SK-N-SH (cell line): ENCODE measurements at regions not wholly inside any gene's neighbourhood (a gene's known extent, or its start where the extent isn't known, plus 50 kb on each side); places are given as distances from the start of the nearest gene placed in this dataset.

Experiments used
- CTCF ChIA-PET: fragments of 300-600, 350-600 bp; formaldehyde crosslinking; extraction: SDS; loops from one replicate; lab custom pipeline; 2021; lab: Yijun Ruan, JAX
- POLR2A ChIA-PET: fragments of 350-600 bp; sonication (Branson Sonifier 250); formaldehyde crosslinking; extraction: SDS; loops from one replicate; lab custom pipeline; 2020; ENCODE audit warnings: antibody characterized with exemption, inconsistent platforms; lab: Yijun Ruan, JAX
- DNase-seq: peaks from one replicate; pipeline ENCODE4 v3.0.0; 2012
- H2AFZ ChIP-seq: fragments of 200-600 bp; sonication (generic); 2 replicates; pipeline ENCODE4 v1.8.1; 2016; ENCODE audit warnings: antibody characterized with exemption, mild to moderate bottlenecking, low read depth
- H3F3A ChIP-seq: fragments of 200-600 bp; sonication (generic); replicated peaks from 2 replicates; pipeline ENCODE3; 2016; ENCODE audit warnings: antibody characterized with exemption, mild to moderate bottlenecking; ENCODE audit not compliant: insufficient read depth
- H3K27ac ChIP-seq, 2 experiments: fragments of 200-500 bp in 1 of 2; fragments of 200-600 bp in 1 of 2; sonication (Bioruptor generic) in 1 of 2; sonication (generic), shearing (Covaris generic) in 1 of 2; 2 replicates each; pipeline versions ENCODE4 v1.5.1 to v1.6.1; 2014 to 2016; ENCODE audit warnings: low read depth in 2 of 2, inconsistent platforms in 1 of 2, low read length in 1 of 2, mild to moderate bottlenecking in 1 of 2, mixed read lengths in 1 of 2
- H3K27me3 ChIP-seq: fragments of 200-600 bp; sonication (generic), shearing (Covaris generic); 2 replicates; pipeline ENCODE4 v1.6.1; 2016; ENCODE audit warnings: mixed run types; ENCODE audit not compliant: insufficient read depth
- H3K36me3 ChIP-seq, 2 experiments: fragments of 200-500 bp in 1 of 2; fragments of 200-600 bp in 1 of 2; sonication (Bioruptor generic) in 1 of 2; sonication (generic) in 1 of 2; replicated peaks in 1 of 2; 2 replicates each; pipeline versions ENCODE3 to v1.5.1; 2014 to 2016; ENCODE audit warnings: low read length in 1 of 2, mild to moderate bottlenecking in 1 of 2; ENCODE audit not compliant: insufficient read depth in 2 of 2, control insufficient read depth in 1 of 2
- H3K4me1 ChIP-seq, 2 experiments: fragments of 200-500 bp in 1 of 2; fragments of 200-600 bp in 1 of 2; sonication (Bioruptor generic) in 1 of 2; sonication (generic), shearing (Covaris generic) in 1 of 2; 2 replicates each; pipeline versions ENCODE4 v1.5.1 to v1.6.1; 2014 to 2016; ENCODE audit warnings: low read depth in 1 of 2, low read length in 1 of 2, mixed run types in 1 of 2; ENCODE audit not compliant: insufficient read depth in 2 of 2, control insufficient read depth in 1 of 2
- H3K4me2 ChIP-seq: fragments of 200-600 bp; sonication (generic), shearing (Covaris generic); 2 replicates; pipeline ENCODE4 v1.6.1; 2017; ENCODE audit warnings: mixed run types
- H3K4me3 ChIP-seq, 2 experiments: fragments of 200-500 bp in 1 of 2; fragments of 200-600 bp in 1 of 2; sonication (Bioruptor generic) in 1 of 2; sonication (generic), shearing (Covaris generic) in 1 of 2; 2 replicates each; pipeline versions ENCODE4 v1.5.1 to v1.8.1; 2014 to 2016; ENCODE audit warnings: low read depth in 2 of 2, inconsistent platforms in 1 of 2, low read length in 1 of 2, mild to moderate bottlenecking in 1 of 2, mixed read lengths in 1 of 2, moderate library complexity in 1 of 2
- H3K79me2 ChIP-seq: fragments of 200-600 bp; sonication (generic); 2 replicates; pipeline ENCODE4 v1.8.1; 2017; ENCODE audit warnings: mild to moderate bottlenecking; ENCODE audit not compliant: insufficient read depth
- H3K9ac ChIP-seq: fragments of 200-600 bp; sonication (generic); 2 replicates; pipeline ENCODE4 v1.6.1; 2017; ENCODE audit warnings: mixed run types
- H3K9me2 ChIP-seq: fragments of 200-600 bp; sonication (generic); 2 replicates; pipeline ENCODE4 v1.6.1; 2017; ENCODE audit warnings: mixed run types
- H3K9me3 ChIP-seq: fragments of 200-600 bp; sonication (generic); 2 replicates; pipeline ENCODE4 v1.6.1; 2017; ENCODE audit warnings: mixed run types, mild to moderate bottlenecking, moderate library complexity
- H4K20me1 ChIP-seq: fragments of 200-600 bp; sonication (generic); 2 replicates; pipeline ENCODE4 v1.6.1; 2017; ENCODE audit warnings: mild to moderate bottlenecking, mixed run types; ENCODE audit not compliant: insufficient read depth
- ELF1 ChIP-seq: IDR thresholded peaks from 2 replicates; pipeline ENCODE4 v1.4.0; 2012
- FOXM1 ChIP-seq: IDR thresholded peaks from 2 replicates; pipeline ENCODE4 v1.4.0; 2012; ENCODE audit warnings: low read depth, mild to moderate bottlenecking
- GATA2 ChIP-seq: sonication (generic); formaldehyde crosslinking; IDR thresholded peaks from 2 replicates; pipeline ENCODE4 v1.5.0; 2020; ENCODE audit warnings: mild to moderate bottlenecking, missing genetic modification reagents
- IRF3 ChIP-seq: fragments of 150-350 bp; IDR thresholded peaks from 2 replicates; pipeline ENCODE4 v1.6.1; 2016; ENCODE audit warnings: mild to moderate bottlenecking, low read depth, low read length
- JUND ChIP-seq: IDR thresholded peaks from 2 replicates; pipeline ENCODE4 v1.4.0; 2012
- MEF2A ChIP-seq: IDR thresholded peaks from 2 replicates; pipeline ENCODE4 v1.4.0; 2012; ENCODE audit warnings: low read depth, borderline replicate concordance
- PBX3 ChIP-seq: IDR thresholded peaks from 2 replicates; pipeline ENCODE4; 2012
- POLR2AphosphoS5 ChIP-seq: IDR thresholded peaks from 2 replicates; pipeline ENCODE4 v1.6.1; 2012; ENCODE audit warnings: low read depth, low read length
- RCOR1 ChIP-seq: fragments of 150-350 bp; IDR thresholded peaks from 2 replicates; pipeline ENCODE4 v1.6.1; 2017; ENCODE audit warnings: antibody characterized with exemption, low read length
- SIN3A ChIP-seq: IDR thresholded peaks from 2 replicates; pipeline ENCODE4 v1.6.1; 2012; ENCODE audit warnings: low read depth, mild to moderate bottlenecking, low read length, moderate library complexity, borderline replicate concordance
- TCF12 ChIP-seq: IDR thresholded peaks from 2 replicates; pipeline ENCODE4 v1.4.0; 2012
- TEAD4 ChIP-seq: IDR thresholded peaks from 2 replicates; pipeline ENCODE4 v1.4.0; 2012; ENCODE audit warnings: mild to moderate bottlenecking, borderline replicate concordance; ENCODE audit not compliant: insufficient read depth
- ZBTB33 ChIP-seq: IDR thresholded peaks from 2 replicates; pipeline ENCODE4 v1.4.0; 2012; ENCODE audit warnings: low read depth, borderline replicate concordance
- WGBS: methylation state at CpG from one replicate; pipeline ENCODE4 v1.1.6; 2017; ENCODE audit warnings: low lambda C conversion rate; 5-methylcytosine and 5-hydroxymethylcytosine counted together

- no peaks in the 10 kb centered on the region for H4K20me1 ChIP-seq
- 53% methylated on average over 12 of the region's 13 CpGs for WGBS
- TF ChIP-seq JUND (no peak), SIN3A (no peak)
- TF ChIP-seq, all 33 proteins: peak for 0
- Histone ChIP-seq H3K27ac (no peak overlapping the region), H3K4me2 (no peak overlapping the region), H2AFZ (no peak overlapping the region), H3K9ac (no peak overlapping the region), H3K27me3 (no peaks in the 10 kb centered on the region), H3K9me3 (no peaks in the 10 kb centered on the region), H3K36me3 (no peaks in the 10 kb centered on the region), H3K4me1 (no peaks in the 10 kb centered on the region), H3K9me2 (no peaks in the 10 kb centered on the region), H3K79me2 (no peaks in the 10 kb centered on the region), H3K4me3 (no peak overlapping the region), H3F3A (no peaks in the 10 kb centered on the region)
- ChIA-PET POLR2A (no interaction called here), CTCF (no interaction called here)
- DNase-seq, result no peak
Measured at GRCh38 chr1:173377266-173377665, 99.9 kb upstream of the PRDX6 start.

GRCh38 chr1:173383351-173383750, 93.8 kb upstream of the PRDX6 start:
- no peak for DNase-seq
- ChIA-PET POLR2A (no interaction called here), CTCF (no interaction called here)
- Histone ChIP-seq H3K4me2 (no peak overlapping the region), H3K27me3 (no peaks in the 10 kb centered on the region), H3F3A (no peaks in the 10 kb centered on the region), H3K79me2 (no peaks in the 10 kb centered on the region), H3K9me3 (no peaks in the 10 kb centered on the region), H3K36me3 (no peaks in the 10 kb centered on the region), H3K4me1 (peaks cover 0 to 6% of the 10 kb centered on the region in 2 experiments; a peak in 1 of 4 replicates), H3K4me3 (no peak overlapping the region), H3K9me2 (no peaks in the 10 kb centered on the region), H3K27ac (peak overlapping the region in 1 of 2 experiments; percentile 58; a peak in 2 of 4 replicates), H2AFZ (no peak overlapping the region), H3K9ac (no peak overlapping the region), H4K20me1 (no peaks in the 10 kb centered on the region)
- TF ChIP-seq TCF12 (0 out of 2 replicates have a peak, but pooled peaks have one; percentile 25), TEAD4 (no peak)
- 96% methylated on average over 1 of the region's 1 CpG for WGBS

- Histone ChIP-seq H3K79me2 (no peaks in the 10 kb centered on the region), H3K4me1 (peaks cover 5 to 11% of the 10 kb centered on the region in 2 experiments; a peak in 3 of 4 replicates), H3K36me3 (no peaks in the 10 kb centered on the region), H4K20me1 (no peaks in the 10 kb centered on the region), H3K4me3 (no peak overlapping the region), H3K4me2 (no peak overlapping the region), H3F3A (peaks cover 8% of the 10 kb centered on the region), H3K9ac (no peak overlapping the region), H3K27me3 (no peaks in the 10 kb centered on the region), H3K9me3 (no peaks in the 10 kb centered on the region), H3K27ac (no peak overlapping the region), H2AFZ (no peak overlapping the region), H3K9me2 (no peaks in the 10 kb centered on the region)
- ChIA-PET CTCF (no interaction called here), POLR2A (no interaction called here)
- WGBS, result 81% methylated on average over 1 of the region's 1 CpG
- no peak for DNase-seq
- no peak for TF ChIP-seq MEF2A
- no peak for TF ChIP-seq IRF3
- TF ChIP-seq RCOR1, result no peak
- TF ChIP-seq ELF1, result no peak
- TF ChIP-seq ZBTB33, result no peak
- no peak for TF ChIP-seq PBX3
- TF ChIP-seq TCF12, result no peak
- TF ChIP-seq FOXM1, result no peak
- no peak for TF ChIP-seq POLR2AphosphoS5
- TF ChIP-seq GATA2 (CRISPR knock-in tag), result no peak
Measured at GRCh38 chr1:173388352-173388751, 88.8 kb upstream of the PRDX6 start.
